GM21529 (cell line): ENCODE measurements at regions not wholly inside any gene's neighbourhood (a gene's known extent, or its start where the extent isn't known, plus 50 kb on each side); places are given as distances from the start of the nearest gene placed in this dataset.
"Not testable (repeated sequence)": the region's sequence is repeated elsewhere in the genome, so short reads cannot be mapped to it uniquely, and the experiment has no call there.

ENCODE experiments used
- ATAC-seq: cut with Tn5 transposase; IDR thresholded peaks from one replicate; pipeline ENCODE4 v1.9.1; 2021; ENCODE audit not compliant: unreplicated experiment

DNA sequence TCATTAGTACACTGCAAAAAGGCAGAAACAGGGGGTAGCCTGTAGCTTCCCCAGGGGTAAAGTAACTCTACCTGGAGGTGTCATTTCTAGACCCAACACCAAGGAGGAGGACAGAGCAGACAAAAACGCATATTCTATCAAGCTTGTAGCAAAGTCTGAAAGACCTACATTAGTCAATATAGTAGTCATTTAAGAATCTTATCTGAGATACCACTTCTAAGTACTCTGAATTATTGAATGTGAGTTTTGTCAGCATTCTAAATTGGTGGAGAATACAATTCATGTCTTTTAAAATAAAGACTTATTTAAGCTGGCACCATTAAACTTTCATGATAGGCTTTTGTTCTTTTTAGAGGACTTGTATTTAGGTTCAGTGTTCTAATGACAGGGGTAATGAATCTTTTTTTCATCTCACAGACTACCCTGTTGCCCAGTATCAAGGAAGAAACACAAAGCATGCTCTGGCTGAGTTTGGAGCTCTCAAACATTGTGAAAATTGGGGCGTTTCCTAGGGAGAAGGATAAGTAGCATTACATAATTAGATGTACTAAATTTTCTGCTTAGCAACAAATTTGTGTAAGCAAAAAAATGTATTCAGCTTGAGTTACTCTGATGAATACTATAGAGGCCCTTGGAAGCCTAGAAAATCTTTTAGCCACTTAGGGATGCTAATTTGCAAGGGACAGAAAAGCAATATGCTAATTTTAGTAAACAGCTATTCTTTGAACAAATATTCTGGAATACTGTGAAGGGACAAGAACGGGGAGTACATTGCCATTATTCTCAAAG is 255.4 kb upstream of the HSF2 start:
- ATAC-seq, result no peak

DNA sequence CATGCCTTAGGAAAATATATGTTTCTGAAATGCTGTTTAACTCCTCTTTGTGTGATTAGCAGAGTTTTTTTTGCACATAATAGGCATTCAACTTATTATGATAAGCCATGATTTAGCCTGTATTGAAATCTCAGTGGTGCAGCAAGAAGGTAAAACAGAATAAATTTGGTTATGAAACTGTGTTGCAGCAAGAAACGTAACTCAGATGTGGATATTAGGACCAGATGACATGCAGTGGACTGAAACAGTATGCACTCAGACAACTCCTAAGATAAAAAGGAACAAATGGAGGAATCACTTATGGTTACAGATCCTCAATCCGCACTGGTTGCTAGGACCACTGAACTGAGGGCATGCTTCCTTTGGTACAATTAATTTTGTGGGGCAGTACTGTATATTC is 254.2 kb upstream of the HSF2 start:
- ATAC-seq, result no peak

DNA sequence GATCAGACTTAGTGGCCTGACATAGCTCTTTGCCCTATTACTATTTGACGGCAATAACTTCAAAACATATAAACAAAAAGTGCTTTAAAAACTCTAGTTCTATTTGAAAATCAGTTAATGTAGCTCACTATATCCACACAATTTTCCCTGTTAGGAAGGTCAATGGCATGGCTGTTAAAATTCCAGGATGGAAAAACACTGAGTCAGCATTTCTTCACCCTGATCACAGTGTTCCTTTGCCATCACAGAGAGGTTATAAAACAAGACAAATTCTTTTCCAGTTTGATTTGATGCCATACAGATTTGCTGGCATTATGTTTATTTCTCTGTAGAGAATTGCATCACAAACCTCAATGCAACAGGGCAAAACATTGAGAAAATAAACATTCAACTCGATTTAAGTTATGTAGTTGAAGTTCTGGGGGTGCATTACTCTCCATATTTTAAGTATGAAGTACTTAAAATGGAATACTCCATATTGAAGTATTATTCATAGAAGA is 253.7 kb upstream of the HSF2 start:
- no peak for ATAC-seq

DNA sequence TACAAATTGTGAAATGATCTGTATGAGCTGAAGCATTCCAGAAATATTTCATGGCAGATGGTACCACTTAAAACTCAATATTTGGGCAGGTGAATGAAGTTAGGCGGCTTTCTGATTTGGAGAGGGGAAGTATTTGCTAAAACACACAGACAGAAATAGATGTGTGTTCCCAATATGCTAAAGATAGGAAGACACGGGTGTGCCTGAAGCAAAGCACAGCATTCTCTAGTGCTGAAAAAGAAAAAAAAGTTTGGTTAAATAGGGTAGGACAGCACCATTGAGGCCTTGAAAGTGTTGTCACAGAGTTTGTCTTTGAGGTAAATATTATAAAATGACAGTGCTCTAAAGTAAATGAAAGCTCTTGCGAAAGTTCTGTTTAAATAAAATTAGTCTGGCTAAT is 252.2 kb upstream of the HSF2 start:
- no peak for ATAC-seq

DNA sequence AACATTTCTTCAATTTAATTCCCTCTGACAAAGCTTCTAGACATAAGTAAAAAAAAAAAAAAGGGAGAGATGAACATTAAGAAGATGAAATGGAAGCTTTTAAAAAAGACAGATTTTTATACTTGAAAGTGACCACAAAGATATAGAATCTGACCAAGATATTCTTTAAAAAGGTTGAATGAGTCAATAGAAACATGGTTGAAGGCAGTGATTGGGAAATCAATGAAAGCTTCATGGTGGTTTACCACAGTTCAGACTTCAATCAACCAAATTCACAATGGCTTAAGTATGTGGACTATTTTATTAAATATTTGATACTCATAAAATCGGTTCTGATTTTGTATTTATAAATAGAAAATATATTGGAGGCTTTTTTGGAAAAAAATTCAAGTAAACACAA is 248.4 kb upstream of the HSF2 start:
- no peak for ATAC-seq

DNA sequence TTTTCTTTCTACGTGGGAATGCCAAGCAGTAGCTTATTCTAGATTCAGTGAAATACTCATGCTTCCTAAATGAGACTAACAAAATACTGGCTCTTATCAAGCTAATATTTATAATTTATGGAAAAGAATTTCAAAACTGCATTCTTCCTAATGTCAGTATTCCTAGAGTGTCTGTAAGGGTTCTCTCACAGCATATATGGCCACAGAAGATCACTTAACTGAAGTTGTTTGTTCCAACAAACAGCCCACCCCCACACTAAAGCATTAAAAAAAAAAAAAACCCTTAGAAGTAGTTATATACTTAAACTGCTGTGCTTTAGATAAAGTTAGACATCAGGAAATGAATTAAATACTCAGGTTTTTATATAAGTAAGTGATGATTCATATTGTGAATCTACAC is 247.7 kb upstream of the HSF2 start:
- no peak for ATAC-seq

DNA sequence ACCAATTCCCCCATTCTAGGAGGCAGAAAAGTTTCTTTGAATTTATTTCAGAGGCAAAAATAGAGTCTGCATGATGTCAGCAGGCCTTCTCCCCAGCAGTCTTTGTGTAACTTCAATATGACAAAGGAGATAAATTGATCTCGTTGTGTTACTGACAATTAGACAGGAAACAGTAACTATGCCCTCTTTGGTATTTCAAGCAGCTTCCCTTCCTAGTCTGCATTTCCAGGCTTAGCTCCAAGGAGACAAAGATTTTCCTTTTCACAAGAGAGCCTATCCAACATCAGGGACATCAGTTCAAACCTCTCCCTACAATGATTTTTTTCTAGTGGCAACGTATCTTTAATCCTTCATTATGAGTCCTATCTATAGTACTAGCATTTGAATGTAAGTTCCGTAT is 245.9 kb upstream of the HSF2 start:
- no peak for ATAC-seq

DNA sequence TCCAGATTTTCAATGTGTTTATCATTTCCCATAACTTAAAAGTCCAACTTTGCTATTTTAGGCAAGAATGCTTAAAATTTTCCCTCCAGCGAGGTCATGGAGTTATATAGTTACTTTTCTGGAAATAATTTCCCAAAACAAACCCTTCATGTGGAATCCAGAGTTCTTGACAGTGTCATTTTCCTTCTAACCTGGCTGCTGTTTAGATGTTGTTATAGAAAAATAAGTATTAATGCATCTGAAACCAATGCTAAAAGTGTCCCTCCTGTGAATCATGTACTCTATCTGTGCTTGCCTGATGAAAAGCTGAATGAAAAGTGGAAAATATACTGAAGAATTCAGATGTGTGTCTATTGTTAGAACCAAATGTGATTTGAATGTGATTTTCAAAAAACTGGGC is 245.3 kb upstream of the HSF2 start:
- no peak for ATAC-seq

DNA sequence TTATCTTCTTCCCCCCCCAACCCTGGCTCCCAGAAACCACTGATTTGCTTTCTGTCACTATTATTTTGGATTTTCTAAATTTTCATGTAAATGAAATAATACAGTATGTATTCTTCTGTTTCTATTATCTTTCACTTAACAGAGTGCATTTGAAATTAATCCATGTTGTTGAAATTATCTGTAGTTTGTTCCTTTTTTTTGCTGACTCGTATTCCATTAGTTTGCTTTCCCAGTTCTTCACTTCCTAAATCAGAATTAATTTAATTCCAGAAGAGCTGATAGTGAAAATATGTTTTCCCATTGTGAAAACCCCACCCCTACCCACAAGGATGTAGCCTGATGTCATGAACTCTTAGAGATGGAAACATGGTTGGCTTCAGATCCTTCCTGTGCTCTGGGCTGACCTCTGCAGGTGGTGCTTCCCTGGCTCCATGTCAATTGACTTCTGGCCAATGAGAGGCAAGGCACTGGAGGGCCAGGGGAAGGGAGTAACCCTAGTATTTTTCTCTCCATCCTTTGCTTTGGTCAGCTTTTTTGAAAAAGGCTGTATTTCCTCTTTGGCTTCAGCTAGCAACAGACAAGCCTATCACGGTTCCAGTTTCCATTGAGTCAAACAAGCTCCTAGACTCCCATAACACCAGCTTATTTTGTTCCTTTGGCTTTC is 244.4 kb upstream of the HSF2 start:
- no peak for ATAC-seq

DNA sequence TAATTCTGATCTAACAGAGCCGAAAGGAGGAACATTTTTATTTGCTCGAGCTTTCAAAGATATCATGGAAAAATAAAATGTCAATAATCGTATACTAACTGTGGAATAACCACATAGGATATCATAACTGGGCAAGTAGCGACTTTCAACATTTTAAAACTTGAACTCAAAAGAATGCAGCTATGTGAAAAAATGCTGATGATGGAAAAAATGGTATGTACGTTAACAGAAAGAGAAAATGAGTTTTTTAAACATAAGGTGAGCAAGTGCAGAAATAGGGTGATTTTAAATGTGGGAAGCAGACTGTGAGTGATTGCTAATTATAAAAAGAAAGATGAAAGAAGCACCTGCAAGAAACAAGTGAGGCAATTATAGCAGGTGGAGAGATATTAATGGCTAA is 238.3 kb upstream of the HSF2 start:
- no peak for ATAC-seq

DNA sequence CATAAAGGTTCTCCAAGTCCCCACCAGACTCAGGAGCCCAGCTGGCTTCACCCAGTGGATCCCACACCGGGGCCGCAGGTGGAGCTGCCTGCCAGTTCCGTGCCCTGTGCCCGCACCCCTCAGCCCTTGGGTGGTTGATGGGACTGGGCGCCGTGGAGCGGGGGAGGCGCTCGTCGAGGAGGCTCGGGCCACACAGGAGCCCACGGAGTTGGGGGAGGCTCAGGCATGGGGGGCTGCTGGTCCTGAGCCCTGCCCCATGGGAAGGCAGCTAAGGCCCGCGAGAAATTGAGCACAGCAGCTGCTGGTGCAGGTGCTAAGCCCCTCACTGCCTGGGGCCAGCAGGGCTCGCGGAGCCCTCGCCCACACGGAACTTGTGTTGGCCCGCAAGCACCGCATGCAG is 234.4 kb upstream of the HSF2 start:
- no peak for ATAC-seq

DNA sequence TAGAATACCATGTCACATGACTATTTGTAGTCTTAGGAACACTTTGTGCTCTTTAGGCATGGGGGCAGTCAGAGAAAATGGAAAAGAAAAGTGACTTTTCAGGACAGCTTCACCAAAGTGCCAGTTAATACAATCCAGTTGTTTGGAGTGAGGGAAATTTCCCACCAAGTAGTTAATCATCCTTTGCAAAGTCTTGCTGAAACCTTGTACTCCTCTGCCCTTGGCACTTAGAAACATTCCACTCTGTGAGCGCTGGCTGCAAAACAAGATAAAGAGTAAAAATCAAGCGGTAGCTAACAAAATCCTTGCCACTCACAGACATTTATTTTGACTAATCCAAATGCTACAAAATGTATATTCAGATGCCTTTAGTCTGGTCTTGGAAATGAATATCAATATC is 229.2 kb upstream of the HSF2 start:
- ATAC-seq, result no peak

DNA sequence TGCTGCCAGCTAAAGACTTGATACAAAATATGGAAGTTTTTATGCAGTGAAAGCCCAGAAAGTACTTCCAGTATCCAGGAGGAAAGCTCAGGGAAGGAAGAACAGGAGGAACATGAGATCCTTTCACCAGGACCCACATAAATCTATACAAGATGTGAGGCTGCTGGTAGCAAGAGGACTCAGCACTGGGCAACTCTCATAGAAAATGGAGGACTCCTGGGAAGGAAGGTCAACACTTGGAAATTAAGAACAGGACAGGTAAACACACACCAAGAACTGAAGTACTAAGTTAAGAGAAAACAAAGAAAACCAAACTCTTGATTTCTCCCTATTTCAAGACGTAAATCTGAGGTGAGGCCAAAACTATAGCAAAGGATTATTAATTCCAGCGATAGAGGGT is 220.5 kb upstream of the HSF2 start:
- no peak for ATAC-seq

DNA sequence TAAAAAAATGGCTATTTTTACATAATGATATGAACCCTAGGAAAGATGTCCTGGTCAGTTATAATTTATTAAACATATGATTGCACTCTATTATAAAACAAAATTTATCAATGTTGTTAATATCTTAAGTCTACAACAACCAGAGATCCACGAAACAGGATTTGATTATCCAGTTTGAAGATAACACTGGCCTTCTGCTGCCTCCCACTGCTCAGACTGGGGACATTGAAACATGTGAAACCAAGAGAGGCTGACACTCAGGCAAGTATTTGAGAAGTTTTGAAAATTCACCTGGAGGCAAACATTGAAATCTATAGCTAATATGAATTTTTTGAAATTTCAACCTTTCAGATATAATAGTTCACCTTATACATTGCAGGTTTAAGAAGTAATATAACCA is 219.3 kb upstream of the HSF2 start:
- ATAC-seq, result no peak

DNA sequence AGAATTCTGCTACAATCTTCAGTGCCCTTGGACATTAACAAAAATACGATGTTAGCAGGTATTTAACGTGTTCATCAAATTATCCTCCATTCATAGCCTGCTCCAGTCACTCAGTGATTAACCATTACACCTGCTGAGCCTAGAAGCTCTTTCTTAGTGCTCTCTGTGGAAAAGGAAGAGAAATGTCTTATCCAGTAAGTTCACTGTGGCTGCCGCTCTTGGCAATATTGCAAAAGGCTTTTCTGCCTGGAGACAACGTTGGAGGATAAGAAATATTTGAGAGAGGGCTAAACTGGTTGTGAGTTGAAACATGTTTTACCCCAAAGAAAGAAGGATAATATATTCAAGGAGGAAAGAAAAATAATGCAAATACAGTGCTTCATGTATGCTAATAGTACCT is 217.4 kb upstream of the HSF2 start:
- ATAC-seq, result no peak

DNA sequence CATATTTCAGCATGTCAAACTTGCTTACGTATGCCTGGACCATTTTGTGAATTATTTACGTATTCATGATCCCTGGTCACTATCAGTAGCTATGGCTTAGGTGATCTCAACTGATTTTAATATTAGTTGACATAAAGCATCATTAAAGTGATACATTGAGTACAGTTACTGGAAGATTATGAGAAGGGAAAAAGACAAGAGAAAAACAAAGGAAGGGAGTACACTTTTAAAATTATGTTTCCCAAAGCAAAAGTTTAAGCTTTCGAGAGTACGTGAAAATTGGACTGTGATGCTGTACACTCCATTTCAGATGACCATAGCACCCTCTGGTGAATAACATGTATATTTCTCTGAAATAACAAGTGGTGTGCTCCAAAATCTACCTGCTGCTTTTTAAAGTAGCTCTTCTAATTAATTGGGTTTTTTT is 215.0 kb upstream of the HSF2 start:
- ATAC-seq, result no peak

DNA sequence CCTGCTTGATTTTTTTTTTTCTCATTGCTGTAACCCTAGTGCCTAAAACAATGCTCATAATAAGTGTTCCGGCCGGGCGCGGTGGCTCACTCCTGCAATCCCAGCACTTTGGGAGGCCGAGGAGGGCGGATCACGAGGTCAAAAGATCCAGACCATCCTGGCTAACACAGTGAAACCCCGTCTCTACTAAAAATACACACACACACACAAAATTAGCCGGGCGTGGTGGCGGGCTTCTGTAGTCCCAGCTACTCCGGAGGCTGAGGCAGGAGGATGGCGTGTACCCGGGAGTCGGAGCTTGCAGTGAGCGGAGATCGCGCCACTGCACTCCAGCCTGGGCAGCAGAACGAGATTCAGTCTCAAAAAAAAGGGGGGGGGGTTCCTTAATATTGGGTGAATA is 214.0 kb upstream of the HSF2 start:
- ATAC-seq, result not testable (repeated sequence)

DNA sequence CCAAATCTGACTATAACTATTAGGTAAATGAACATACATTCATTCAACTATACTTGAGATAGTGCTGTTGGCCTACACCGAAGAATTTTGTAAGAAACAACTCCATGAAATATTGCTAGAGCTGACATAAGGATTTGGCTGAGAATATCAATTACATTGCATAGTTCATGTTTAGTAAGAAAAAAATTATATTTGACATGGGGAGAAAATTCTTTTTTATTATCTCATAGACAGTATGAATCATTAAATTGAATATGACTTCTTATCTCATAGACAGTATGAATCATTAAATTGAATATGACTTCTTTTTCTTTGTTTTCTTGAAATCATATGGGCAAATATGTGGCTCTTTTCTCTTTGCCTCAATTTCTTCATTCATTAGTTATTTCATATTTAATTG is 212.3 kb upstream of the HSF2 start:
- ATAC-seq, result no peak

DNA sequence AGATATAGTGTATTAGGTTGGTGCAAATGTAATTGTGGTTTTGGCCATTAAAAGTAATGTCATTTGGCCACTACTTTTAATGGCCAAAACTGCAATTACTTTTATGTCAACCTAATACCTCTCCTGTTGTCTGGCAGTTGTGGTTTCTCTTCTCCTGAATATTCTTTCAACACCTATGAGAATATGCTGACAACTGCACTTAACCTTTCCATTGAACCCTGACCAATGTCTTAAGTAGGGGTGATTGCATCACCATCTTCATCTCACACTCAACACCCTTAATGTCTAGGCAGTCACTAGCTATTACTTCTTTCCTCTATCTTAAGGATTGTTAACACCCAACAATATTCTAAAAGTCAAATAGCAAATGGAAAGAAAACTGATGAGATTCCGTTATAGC is 200.5 kb upstream of the HSF2 start:
- ATAC-seq, result no peak

DNA sequence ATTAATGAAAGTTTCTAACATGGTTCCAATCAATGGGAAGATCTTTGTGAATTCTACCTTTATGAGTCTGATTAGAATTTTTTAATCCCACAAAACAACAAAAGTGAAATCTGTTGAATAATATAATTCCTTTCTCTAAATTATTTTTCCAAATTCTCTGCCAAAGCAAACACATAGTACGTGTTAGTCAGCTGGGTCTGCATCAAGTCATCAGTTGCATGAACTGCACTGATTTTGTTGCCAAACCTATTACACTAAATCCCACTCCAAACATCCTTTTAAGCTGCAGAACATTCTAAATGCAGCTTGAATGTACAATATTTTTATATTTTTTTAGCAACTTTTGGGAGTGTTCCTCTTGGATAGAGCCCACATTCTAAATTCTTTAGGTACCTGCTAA is 199.0 kb upstream of the HSF2 start:
- no peak for ATAC-seq

DNA sequence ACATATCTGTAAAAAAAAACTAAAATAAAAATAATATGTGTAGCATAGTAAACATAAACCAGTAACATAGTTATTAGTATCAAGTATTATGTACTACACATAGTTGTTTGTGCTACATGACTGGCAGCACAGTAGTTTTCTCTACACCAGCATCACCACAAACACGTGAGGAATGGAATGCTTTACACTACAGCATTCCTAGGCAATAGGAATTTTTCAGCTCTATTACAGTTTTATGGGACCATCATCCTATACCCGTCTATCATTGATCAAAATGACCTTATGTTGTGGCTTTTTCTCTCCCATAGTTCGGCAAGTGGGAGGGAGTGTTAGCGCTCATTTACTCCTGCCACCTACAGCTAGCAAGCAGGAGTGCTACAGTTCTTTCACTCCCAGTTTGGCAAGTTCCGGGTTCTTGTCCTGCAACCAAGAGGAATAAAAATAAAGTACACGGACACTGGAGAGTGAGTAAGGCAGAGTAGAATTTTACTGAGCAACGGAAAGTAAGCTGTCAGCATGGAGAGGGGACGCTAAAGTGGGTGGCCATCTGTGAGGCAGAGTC is 196.8 kb upstream of the HSF2 start:
- no peak for ATAC-seq

DNA sequence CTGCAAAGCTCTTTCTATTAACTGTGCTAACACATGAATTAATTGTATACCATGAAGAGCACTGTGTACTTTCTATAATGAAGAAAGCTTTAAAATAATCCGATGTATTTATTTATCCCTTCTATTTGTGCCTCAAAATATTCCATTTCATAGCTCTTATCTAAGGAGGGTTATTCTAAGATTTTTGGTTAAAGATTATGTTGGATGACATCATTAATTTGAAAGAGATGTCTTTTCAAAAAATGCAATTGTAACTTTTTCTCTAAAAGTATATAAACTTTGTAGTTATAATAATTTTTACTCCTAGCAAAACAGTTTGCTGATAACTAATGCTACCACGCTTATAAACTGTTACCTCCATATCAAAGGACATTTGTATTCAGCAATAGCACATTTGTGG is 192.4 kb upstream of the HSF2 start:
- ATAC-seq, result no peak
